ENCODE measurements at regions not wholly inside any gene's neighbourhood (a gene's known extent, or its start where the extent isn't known, plus 50 kb on each side); places are given as distances from the start of the nearest gene placed in this dataset.

DNA sequence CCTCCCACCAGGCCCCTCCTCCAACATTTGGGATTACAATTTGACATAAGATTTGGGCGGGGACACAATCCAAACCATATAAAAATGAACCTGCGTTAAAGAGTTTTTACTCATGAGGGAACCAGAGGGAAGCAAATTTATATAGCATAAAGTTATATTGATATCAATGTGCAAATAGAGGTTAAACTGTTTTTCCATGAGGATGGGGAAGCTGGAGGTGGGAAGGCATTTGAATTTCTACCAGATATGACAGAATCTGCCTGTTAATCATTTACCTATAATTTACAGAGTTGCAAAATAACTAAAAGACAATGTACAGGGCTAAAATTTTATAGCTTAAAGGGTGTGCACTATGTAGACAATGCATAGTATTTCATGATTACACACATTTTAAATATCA lies 322.0 kb upstream of the FKBP1C start:
- Histone ChIP-seq H3K4me3 (ENCODE audit: low read length) (no peak overlapping the region), H3K9me2 (ENCODE audit: insufficient read depth, low read length) (no peaks in the 10 kb centered on the region), H3K79me2 (replicated peaks; ENCODE audit: insufficient read depth, low read length) (no peaks in the 10 kb centered on the region), H3K27me3 (ENCODE audit: insufficient read depth, low read depth, low read length) (no peaks in the 10 kb centered on the region), H3K9me3 (ENCODE audit: low read length) (no peaks in the 10 kb centered on the region), H3K36me3 (ENCODE audit: insufficient read depth, low read length) (no peaks in the 10 kb centered on the region), H3K4me2 (ENCODE audit: low read length) (no peak overlapping the region), H2AFZ (ENCODE audit: low read depth, low read length) (no peak overlapping the region), H3K27ac (ENCODE audit: low read length) (no peak overlapping the region), H3F3A (ENCODE audit: insufficient read depth, low read length, poor library complexity, severe bottlenecking) (no peaks in the 10 kb centered on the region), H3K9ac (ENCODE audit: low read length) (no peak overlapping the region), H4K20me1 (ENCODE audit: insufficient read depth) (no peaks in the 10 kb centered on the region)
- no peak for TF ChIP-seq MXI1 (conservative IDR thresholded peaks at IDR 0.05; ENCODE audit: poor library complexity, severe bottlenecking)
- TF ChIP-seq EZH2 (IDR thresholded peaks at IDR 0.05; ENCODE audit: borderline replicate concordance, insufficient read depth, low read length, poor library complexity, severe bottlenecking) = no peak
- TF ChIP-seq, protein P1, sequence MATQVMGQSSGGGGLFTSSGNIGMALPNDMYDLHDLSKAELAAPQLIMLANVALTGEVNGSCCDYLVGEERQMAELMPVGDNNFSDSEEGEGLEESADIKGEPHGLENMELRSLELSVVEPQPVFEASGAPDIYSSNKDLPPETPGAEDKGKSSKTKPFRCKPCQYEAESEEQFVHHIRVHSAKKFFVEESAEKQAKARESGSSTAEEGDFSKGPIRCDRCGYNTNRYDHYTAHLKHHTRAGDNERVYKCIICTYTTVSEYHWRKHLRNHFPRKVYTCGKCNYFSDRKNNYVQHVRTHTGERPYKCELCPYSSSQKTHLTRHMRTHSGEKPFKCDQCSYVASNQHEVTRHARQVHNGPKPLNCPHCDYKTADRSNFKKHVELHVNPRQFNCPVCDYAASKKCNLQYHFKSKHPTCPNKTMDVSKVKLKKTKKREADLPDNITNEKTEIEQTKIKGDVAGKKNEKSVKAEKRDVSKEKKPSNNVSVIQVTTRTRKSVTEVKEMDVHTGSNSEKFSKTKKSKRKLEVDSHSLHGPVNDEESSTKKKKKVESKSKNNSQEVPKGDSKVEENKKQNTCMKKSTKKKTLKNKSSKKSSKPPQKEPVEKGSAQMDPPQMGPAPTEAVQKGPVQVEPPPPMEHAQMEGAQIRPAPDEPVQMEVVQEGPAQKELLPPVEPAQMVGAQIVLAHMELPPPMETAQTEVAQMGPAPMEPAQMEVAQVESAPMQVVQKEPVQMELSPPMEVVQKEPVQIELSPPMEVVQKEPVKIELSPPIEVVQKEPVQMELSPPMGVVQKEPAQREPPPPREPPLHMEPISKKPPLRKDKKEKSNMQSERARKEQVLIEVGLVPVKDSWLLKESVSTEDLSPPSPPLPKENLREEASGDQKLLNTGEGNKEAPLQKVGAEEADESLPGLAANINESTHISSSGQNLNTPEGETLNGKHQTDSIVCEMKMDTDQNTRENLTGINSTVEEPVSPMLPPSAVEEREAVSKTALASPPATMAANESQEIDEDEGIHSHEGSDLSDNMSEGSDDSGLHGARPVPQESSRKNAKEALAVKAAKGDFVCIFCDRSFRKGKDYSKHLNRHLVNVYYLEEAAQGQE (IDR thresholded peaks at IDR 0.05; ENCODE audit: borderline replicate concordance) = no peak
- no peak for TF ChIP-seq POLR2AphosphoS5 (IDR thresholded peaks at IDR 0.05)
- no peak for TF ChIP-seq EP300 (conservative IDR thresholded peaks at IDR 0.05; ENCODE audit: poor library complexity, severe bottlenecking)
- no peak for TF ChIP-seq TAF1 (IDR thresholded peaks at IDR 0.05; ENCODE audit: low read depth)
- TF ChIP-seq, protein P2, sequence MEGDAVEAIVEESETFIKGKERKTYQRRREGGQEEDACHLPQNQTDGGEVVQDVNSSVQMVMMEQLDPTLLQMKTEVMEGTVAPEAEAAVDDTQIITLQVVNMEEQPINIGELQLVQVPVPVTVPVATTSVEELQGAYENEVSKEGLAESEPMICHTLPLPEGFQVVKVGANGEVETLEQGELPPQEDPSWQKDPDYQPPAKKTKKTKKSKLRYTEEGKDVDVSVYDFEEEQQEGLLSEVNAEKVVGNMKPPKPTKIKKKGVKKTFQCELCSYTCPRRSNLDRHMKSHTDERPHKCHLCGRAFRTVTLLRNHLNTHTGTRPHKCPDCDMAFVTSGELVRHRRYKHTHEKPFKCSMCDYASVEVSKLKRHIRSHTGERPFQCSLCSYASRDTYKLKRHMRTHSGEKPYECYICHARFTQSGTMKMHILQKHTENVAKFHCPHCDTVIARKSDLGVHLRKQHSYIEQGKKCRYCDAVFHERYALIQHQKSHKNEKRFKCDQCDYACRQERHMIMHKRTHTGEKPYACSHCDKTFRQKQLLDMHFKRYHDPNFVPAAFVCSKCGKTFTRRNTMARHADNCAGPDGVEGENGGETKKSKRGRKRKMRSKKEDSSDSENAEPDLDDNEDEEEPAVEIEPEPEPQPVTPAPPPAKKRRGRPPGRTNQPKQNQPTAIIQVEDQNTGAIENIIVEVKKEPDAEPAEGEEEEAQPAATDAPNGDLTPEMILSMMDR (IDR thresholded peaks at IDR 0.05; ENCODE audit: poor library complexity, severe bottlenecking) = no peak
- TF ChIP-seq RAD21 (conservative IDR thresholded peaks at IDR 0.05) = no peak
- TF ChIP-seq SMC3 (conservative IDR thresholded peaks at IDR 0.05; ENCODE audit: poor library complexity) = no peak

DNA sequence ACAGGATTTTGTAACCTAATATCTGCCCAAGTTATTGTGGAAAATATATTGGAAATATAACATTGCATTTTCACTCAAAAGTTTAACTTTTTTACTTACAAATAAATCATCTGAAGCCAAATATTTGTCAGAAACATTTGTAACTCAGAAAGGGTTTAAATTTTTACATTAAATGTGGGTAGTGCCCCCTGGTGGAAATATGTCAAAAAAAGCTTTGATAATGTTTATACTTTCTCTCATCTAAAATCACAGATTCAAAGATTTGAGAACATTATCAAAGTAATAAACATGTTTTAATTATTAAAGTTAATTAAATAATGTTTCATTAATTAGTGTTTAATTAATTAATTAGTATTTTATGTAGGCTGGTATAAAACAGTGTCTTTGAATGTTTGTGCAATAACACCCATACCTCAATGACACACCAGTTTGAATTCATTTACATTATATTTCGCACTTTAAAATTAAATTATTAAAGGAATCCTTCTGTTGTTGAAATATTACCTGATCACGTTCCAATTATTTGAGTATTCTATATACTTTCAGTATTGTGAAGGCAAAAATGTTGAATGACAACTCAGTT lies 320.1 kb upstream of the FKBP1C start:
- no peaks in the 10 kb centered on the region for H3F3A ChIP-seq (ENCODE audit: insufficient read depth, low read length, poor library complexity, severe bottlenecking)
- H3K36me3 ChIP-seq (ENCODE audit: insufficient read depth, low read length) = no peaks in the 10 kb centered on the region
- H3K4me3 ChIP-seq (ENCODE audit: low read length) = no peak overlapping the region
- no peak overlapping the region for H3K27ac ChIP-seq (ENCODE audit: low read length)
- H3K27me3 ChIP-seq (ENCODE audit: insufficient read depth, low read depth, low read length) = no peaks in the 10 kb centered on the region
- no peaks in the 10 kb centered on the region for H3K9me2 ChIP-seq (ENCODE audit: insufficient read depth, low read length)
- no peaks in the 10 kb centered on the region for H4K20me1 ChIP-seq (ENCODE audit: insufficient read depth)
- H3K9me3 ChIP-seq (ENCODE audit: low read length) = no peaks in the 10 kb centered on the region
- H3K9ac ChIP-seq (ENCODE audit: low read length) = no peak overlapping the region
- H3K4me2 ChIP-seq (ENCODE audit: low read length) = no peak overlapping the region
- TF ChIP-seq TAF1 (IDR thresholded peaks at IDR 0.05; ENCODE audit: low read depth) (no peak), RAD21 (conservative IDR thresholded peaks at IDR 0.05) (peak; percentile 60), POLR2AphosphoS5 (IDR thresholded peaks at IDR 0.05) (no peak), SMC3 (conservative IDR thresholded peaks at IDR 0.05; ENCODE audit: poor library complexity) (peak; percentile 53)
- TF ChIP-seq, protein P2 (IDR thresholded peaks at IDR 0.05; ENCODE audit: poor library complexity, severe bottlenecking) = peak; percentile 50
- H2AFZ ChIP-seq (ENCODE audit: low read depth, low read length) = no peak overlapping the region
- no peaks in the 10 kb centered on the region for H3K79me2 ChIP-seq (replicated peaks; ENCODE audit: insufficient read depth, low read length)

All from neural cell (in vitro differentiated cells).